ENCODE measurements at regions not wholly inside any gene's neighbourhood (a gene's known extent, or its start where the extent isn't known, plus 50 kb on each side); places are given as distances from the start of the nearest gene placed in this dataset.

GRCh38 chr6:157768863-157769551, 54.0 kb upstream of the SNX9 start:
- TF ChIP-seq CTCF (IDR thresholded peaks at IDR 0.05; ENCODE audit: low read depth, low read length) = no peak
- DNase-seq (ENCODE audit: extremely low read depth, low read depth) = no peak

GRCh38 chr6:157769776-157770426, 53.1 kb upstream of the SNX9 start:
- no peak for TF ChIP-seq CTCF (IDR thresholded peaks at IDR 0.05; ENCODE audit: low read depth, low read length)
- DNase-seq (ENCODE audit: extremely low read depth, low read depth) = no peak

GRCh38 chr6:157770946-157771345, 52.1 kb upstream of the SNX9 start:
- no peak for TF ChIP-seq CTCF (IDR thresholded peaks at IDR 0.05; ENCODE audit: low read depth, low read length)
- no peak for DNase-seq (ENCODE audit: extremely low read depth, low read depth)

GRCh38 chr6:157772820-157773219, 50.2 kb upstream of the SNX9 start:
- no peak for TF ChIP-seq CTCF (IDR thresholded peaks at IDR 0.05; ENCODE audit: low read depth, low read length)
- no peak for DNase-seq (ENCODE audit: extremely low read depth, low read depth)

Measured in AG09319 (cell line).